GM21529 (cell line): ENCODE measurements at regions not wholly inside any gene's neighbourhood (a gene's known extent, or its start where the extent isn't known, plus 50 kb on each side); places are given as distances from the start of the nearest gene placed in this dataset.
A peak's percentile ranks its signal among the peaks of the same experiment; 100 is the strongest.
"Not testable (repeated sequence)": the region's sequence is repeated elsewhere in the genome, so short reads cannot be mapped to it uniquely, and the experiment has no call there.

Source experiments
- ATAC-seq: cut with Tn5 transposase; IDR thresholded peaks from one replicate; pipeline ENCODE4 v1.9.1; 2021; ENCODE audit not compliant: unreplicated experiment

DNA sequence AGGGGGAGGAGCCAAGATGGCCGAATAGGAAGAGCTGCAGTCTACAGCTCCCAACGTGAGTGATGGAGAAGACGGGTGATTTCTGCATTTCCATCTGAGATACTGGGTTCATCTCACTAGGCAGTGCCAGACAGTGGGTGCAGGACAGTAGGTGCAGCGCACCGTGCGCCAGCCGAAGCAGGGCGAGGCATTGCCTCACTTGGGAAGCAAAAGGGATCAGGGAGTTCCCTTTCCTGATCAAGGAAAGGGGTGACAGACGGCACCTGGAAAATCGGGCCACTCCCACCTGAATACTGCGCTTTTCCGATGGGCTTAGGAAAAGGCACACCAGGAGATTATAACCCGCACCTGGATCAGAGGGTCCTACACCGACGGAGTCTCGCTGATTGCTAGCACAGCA lies 121.1 kb upstream of the SESTD1 start:
- not testable (repeated sequence) for ATAC-seq

DNA sequence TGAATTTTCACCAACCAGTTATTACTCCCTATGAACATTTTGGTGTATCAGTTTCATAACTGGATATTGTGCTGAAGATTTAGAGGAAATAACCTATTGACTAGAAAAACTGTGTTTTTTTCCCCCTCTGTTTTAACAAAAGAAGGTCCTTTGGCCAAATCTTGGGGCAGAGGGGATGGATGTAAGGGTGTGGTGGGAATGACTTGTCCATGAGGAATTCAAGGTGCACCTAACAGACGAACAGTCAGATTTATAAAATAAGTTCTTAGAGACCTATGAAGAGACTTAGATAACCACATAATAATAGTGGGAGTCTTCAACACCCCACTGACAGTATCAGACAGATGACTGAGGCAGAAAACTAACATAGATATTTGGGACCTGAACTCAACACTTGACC lies 119.3 kb upstream of the SESTD1 start:
- no peak for ATAC-seq

DNA sequence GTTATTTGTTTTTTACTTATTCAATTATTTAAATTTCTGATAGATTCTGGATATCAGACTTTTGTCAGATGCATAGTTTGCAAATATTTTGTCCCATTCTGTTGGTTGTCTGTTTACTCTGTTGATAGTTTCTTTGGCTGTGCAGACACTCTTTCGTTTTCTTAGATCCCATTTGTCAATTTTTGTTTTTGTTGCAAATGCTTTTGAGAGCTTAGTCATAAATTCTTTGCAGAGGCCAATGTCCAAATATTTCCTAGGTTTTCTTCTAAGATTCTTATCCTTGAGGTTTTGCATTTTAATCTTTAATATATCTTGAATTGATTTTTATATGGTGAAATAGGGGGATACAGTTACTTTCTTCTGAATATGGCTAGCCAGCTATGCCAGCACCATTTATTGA lies 112.7 kb upstream of the SESTD1 start:
- no peak for ATAC-seq

DNA sequence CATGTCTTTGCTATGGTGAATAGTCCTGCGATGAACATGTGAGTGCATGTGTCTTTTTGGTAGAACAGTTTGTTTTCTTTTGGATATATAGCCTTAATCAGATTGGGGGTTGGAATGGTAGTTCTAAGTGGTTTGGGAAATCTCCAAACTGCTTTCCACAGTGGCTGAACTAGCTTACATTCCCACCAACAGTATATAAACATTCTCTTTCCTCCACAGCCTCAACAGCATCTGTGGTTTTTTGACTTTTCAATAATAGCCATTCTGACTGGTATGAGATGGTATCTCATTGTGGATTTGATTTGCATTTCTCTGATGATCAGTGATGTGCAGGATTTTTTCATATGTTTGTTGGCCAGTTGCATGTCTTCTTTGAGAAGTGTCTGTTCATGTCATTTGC lies 112.2 kb upstream of the SESTD1 start:
- ATAC-seq, result no peak

DNA sequence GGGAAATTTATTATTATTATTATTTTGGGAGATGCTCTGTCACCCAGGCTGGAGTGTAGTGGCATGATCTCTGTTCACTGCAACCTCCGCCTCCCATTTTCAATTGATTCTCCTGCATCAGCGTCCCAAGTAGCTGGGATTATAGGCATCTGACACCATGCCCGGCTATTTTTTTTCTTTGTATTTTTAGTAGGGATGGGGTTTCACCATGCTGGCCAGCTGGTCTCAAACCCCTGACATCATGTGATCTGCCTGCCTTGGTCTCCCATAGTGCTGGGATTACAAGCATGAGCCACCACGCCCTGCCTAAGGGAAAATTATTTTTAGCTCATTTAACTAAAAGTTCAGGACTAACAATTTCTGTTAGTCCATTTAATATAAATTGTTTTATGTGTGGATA lies 109.2 kb upstream of the SESTD1 start:
- ATAC-seq, result no peak

DNA sequence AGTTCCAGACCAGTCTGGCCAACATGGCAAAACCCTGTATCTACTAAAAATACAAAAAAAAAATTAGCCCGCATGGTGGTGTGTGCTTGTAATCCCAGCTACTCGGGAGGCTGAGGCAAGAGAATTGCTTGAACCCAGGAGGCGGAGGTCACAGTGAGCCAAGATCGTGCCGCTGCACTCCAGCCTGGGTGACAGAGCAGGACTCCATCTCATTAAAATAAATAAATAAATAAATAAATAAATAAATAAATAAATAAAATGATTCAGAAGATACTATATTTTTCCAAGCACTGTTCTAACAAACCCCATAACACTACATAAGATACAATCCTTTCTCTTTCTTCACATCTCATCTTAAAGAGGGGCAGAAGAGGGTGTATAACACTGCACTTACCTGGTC lies 100.9 kb upstream of the SESTD1 start:
- not testable (repeated sequence) for ATAC-seq

DNA sequence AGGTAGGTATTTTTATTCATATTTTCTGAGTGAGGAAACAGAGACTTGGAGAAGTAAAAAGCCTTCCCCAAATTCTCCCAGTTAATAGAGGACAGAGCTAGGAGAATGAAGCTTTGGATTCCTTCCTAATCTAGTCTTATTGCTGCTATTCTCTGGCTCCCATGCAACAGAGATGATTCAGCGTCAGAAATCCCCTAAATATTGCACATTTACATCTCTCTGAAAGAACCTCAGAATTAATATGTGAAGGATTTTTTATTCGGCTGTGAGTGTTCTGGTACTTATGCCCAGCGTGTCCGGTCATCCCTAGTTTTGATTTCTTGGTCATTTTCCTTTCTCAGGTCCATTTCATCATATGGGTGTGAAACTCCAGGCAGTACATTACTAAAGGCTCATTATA lies 91.2 kb upstream of the SESTD1 start:
- no peak for ATAC-seq

DNA sequence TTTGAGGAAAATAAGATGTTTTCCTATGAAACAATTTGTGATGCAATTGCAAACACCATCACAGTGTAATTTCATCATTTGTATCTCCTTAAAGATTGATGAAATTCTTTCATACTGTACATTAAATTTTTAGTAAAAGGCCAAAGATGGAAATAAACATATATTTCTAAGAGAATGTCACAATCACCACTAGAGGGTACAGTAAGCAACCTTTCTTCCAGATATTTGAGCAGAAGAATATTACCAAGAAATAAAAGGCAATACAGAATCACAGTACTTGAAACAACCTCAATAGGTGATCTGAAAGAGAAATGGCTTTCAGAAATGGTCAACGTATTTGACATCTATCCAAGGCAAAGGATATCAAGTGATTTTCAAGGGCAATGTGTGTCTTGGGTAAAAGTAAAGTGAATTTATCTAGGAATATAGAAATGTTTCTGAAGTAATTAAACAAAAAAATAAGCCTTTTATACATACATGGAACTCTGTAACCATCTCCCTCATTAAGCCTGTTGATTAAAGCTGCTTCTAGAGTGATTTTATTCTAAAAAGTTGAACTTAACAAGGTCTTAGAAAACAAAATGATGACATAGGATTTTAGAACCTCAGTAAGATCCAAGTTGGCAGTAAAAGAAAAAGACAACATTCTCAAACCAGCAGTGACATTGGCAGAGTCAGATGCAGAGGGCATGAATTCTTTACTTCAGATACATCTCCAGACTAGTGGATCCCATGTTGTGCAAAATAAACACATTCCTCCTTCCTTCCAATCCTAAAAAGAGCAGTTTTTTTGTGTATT lies 90.3 kb upstream of the SESTD1 start:
- no peak for ATAC-seq

DNA sequence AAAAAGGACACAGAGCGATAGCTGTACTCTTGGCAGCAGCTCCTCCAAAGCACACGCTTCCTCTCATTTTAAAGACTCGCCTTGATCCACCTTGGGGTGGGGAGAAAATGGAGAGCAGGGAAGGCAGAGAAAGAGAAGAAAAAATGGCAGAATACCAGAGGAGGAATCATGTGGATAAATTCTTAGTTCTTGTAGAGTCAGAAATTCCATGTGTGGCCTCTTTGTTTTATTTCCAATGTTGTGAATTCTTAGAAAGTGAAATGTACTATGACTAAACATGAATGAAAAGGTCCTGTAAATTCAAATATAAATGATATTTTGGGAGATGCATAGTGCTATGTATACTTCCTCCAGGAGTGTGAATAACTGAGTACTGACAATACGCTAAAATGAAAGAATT lies 89.7 kb upstream of the SESTD1 start:
- no peak for ATAC-seq

DNA sequence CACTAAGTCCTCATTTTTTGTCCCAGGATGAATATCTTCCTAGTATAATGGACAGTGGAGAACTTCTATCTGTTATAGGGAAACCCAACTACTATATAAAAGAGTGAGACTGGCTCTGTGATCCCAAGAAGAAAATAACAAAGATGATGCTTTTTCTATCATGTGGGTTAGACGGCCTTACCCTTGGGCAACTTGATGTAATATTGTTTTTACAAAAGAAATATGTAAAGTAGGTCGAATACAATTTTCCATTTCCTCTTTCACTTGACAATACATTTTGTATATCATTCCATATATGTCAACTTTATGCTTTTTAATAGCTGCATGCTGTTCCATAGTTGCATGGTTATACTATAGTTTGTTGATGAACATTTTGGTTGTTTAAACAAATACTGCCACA lies 87.5 kb upstream of the SESTD1 start:
- ATAC-seq, result no peak

DNA sequence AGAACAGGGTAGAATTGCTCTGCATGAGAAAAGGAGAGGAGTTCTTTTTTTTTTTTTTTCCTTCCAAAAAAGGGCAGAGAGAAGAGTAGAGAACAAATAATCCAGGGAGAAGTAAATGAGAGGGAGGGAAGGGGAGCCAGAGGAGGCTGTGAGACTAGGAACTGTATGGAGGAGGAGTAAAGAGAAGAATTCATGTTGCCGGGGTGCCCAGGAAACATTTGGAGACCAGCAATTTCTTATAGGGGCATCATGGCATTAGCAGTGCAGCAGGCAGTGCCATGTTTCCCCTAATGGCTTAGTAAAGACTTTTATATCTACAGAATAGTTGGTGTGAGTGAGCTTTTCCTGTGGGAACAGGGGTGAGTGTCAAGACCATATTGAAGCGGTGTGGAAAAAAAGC lies 86.4 kb upstream of the SESTD1 start:
- ATAC-seq, result no peak

DNA sequence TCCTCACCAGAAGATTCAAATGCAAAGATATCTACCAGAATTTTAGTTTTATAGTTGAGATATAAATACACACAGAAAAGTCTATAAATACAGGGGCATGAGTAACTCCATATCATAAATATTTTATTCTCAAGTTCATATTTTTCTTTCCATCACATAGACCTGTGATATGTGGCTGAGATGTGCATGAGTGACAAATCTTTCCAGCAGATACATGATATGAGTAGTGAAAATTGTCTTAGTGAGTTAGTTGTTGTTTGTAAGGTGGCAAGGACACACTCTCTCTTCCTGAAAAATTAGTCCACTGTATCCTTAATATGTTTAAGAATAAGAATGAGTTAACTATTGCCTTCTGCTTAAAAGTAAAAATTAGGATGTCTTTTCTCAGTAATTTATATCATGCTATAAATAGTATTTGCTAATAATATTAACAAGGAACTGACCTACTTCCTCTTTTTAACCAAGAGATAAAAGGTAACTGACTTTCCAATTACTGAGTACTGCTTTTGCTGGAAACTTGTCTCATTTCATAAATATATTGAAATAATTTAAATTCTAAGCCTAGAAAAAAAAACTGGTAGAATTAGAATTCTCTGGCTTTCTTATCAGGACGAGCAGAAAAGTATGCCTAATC lies 85.2 kb upstream of the SESTD1 start:
- peak; percentile 76 for ATAC-seq

DNA sequence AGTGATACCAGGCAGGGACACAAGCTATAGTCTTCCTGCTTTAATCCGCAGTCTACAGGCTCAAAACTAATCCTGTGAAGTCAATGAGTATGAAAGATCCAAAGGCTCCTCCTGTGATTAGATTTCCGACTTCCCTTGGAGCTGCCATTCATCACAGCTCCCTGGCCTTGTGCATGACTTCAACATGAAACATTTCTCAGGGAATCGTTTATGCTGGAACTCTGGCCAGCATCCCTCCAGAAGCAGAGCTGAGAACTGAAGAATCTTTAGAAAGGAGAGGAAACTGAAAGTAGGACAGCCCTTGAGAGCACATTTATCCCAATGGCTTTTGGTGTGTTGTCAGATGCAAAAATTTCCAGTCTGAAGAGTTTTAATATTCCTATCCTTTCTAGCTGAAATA lies 84.3 kb upstream of the SESTD1 start:
- ATAC-seq, result no peak

DNA sequence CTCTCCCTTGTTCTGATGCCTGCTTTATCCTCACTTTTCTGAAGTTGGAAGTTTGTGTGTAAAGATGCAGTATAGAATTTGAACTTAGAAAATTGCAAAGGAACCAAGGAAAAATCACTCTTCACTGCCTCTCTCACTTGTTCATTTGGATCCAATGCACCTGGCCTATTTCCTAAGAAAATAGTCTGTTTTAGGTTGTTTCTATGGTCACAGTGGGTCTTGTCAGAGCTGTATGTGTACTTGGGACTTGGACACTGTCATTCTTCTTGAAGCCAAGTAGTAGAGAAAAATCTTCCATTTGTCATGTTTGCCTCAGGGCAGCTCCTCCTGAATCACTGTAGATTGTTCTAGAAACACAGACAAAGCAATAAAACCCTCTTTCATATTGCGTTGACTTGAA lies 80.3 kb upstream of the SESTD1 start:
- no peak for ATAC-seq

DNA sequence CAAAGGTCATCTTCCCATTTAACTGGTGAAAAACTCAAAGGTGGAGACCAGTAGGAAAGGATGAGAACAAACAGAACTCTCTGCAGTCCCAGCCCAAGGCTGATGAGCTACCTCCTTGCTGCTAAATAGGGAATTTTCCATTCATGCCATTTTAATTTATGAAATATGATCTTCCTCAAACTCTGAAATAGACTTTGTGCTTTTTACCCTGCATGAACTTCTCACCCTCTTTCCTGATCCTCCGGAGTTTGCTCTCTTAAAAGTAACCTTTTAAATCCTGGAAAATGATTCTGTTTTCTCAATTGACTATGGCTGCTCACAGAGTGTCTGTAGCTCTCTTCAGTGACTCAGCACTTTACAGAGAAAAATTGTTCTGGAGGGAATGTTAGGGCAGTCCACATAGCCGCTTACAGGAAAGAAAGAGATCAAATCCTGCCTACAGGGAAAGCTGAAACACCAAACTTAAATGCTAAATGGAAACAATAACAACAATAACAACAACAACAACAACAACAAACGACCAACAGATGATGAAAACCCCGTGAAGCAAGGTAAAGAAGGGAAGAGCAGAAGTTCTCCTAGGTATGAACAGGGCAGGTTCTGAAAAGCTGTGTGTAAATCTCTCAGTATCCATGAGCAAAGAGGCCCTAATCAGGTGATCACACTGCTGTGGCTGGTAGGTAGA lies 79.8 kb upstream of the SESTD1 start:
- no peak for ATAC-seq

DNA sequence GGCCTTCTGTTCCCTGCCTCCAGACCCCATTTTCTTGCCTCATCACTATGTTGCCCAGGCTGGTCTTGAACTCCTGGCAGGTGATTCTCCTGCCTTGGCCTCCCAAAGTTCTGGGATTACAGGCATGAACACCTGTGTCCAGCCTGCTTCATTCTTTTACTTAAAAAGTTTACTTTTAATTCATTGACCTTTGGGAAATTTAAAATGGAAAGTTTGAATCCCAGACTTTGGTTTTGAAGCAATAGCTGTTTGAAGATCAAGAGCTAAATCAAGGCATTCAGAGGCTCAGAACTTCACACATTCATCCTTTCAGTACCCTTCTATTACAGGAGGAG lies 79.3 kb upstream of the SESTD1 start:
- ATAC-seq, result no peak

DNA sequence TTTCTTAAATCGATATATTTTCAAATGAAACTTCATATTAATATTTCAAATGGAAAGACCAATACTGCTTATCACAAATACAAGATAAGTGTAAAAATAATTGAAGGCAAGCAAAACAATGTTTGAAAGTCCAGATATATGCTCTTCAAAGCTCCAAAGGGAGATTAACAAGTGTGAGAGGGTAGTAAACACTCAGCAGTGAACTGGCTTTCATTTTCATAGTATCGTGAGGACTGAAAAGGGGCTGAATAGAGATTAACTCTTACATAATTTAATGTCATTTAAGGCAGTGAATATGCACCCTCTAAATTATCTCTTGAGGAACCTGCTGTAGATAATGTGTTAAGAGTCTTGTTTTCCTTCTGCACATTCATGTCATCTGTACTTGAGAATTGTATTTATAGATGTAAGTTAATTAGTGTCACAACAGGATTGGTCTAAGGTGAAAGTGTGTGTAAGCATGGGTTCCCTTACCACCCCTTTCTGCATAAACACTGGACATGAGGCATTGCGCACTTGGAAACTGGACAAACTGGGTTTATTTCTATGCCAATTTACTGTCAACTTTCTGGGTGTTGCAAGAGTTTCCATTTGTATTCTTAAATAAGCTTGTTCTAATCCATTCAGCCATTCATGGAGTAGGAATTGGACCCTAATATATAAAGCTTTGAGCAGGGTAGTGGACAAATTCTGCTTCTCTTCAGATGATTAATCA lies 76.7 kb upstream of the SESTD1 start:
- ATAC-seq, result no peak

DNA sequence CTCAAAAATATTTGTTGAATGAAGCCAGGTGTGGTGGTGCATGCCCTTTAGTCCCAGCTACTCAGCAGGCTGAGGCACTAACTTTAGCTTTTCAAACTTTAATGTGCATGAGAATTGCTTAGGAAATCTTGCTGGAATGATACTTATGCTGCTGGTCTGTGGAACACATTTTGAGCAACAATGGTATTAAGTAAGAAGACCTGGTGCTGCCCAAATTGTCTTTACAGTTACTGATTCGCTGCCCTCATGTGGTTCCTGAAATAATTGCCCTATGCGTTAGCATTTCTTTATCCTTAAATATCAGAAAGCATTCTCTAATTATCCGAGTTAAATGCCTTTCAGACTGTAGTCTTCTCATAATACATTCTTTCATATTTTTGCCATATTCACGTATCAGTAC lies 76.0 kb upstream of the SESTD1 start:
- no peak for ATAC-seq

DNA sequence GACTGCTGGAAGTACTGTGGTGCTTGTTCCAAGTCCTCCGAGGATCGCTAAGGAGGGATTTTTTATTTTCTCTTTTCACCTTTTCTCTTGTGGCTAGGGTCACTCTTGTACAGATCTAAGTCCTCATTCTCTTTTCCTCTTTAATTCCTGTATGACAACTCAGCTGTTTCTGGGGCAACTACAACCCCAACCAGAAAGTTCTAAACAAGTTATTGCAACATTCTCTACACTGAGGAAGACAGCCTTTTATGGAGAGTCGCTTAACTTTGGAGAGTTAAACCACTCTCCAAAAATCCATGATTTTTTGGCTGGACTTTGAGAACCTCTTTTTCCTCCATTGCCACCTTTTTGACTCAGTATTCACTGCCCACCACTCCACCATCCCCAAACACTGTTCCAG lies 74.0 kb upstream of the SESTD1 start:
- no peak for ATAC-seq

DNA sequence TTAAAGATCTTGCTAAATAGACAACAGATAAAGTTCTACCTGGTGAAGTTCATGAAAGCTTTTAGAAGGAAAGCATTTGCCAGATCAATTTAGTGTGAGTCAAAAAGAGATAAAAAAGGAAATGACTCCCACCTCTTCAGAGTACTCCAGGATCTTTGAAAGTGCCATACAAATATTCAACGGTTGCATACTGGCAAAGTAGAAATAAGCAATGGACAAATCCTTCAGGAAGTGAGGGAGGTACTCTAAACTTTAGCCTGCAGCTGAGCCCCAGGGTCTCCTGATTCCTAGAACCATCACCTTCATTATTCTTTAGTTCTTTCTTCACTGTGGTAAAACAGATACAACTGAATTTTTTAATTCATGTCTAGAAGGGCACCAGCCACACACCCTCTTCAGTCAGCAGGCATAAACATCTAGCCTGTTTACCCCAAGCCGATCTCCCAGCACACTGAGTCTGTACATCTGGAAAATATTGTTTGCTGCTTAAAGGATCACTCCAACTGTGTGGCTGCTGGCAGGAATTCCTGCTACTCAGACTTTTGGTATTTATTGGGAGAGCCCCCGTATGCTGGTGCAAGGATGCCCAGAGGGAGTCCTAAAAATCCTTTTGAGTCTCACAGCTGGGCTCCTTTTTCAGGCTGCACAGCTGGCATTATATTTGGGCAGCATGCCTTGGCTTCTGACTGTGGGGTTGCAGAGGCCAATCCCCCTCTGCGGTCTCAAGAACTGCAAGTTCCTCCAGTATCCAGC lies 72.3 kb upstream of the SESTD1 start:
- ATAC-seq, result no peak

DNA sequence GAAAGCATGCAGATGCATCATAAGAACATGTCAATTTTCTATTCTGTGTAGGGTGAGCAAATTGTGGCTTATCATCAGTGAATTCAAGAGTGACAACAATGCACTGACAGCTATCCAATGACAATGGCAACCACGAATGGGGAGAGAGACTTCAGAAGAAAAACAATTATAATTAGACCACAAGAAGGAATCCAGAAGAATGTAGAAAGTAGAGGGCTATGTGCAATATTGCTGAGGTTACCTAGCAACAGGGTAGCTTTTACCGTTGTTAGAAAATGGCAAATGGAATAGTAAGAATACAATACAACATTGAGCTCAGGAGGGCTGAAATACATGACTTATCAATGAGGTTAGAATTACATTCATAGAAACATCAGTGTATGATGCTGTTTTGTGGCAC lies 71.1 kb upstream of the SESTD1 start:
- no peak for ATAC-seq
